ENCODE measurements at regions not wholly inside any gene's neighbourhood (a gene's known extent, or its start where the extent isn't known, plus 50 kb on each side); places are given as distances from the start of the nearest gene placed in this dataset.

DNA sequence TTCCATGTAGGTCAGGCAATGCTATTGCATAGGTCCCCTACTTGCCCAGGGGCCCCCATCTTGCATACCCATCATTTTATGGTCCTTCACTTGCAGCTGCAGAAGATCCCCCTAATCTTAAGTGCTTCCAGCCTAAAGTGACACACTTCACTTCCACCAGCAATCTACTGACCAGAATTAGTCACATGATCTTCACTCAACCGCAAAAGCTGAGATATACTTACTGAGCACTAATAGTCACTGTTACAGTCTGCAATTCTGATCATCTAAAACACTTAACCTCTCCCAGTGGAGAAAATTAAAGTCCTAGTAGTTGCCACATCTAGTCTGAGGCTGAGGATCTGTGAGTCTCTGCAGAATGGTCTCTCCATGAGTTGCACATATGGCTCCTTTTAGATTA, 82.1 kb downstream of the AREG start:
- TF ChIP-seq, protein P1, sequence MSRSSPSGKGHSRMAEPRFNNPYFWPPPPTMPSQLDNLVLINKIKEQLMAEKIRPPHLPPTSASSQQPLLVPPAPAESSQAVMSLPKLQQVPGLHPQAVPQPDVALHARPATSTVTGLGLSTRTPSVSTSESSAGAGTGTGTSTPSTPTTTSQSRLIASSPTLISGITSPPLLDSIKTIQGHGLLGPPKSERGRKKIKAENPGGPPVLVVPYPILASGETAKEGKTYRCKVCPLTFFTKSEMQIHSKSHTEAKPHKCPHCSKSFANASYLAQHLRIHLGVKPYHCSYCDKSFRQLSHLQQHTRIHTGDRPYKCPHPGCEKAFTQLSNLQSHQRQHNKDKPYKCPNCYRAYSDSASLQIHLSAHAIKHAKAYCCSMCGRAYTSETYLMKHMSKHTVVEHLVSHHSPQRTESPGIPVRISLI (tag by site-specific recombination; IDR thresholded peaks at IDR 0.05), result no peak
- TF ChIP-seq, protein P2, sequence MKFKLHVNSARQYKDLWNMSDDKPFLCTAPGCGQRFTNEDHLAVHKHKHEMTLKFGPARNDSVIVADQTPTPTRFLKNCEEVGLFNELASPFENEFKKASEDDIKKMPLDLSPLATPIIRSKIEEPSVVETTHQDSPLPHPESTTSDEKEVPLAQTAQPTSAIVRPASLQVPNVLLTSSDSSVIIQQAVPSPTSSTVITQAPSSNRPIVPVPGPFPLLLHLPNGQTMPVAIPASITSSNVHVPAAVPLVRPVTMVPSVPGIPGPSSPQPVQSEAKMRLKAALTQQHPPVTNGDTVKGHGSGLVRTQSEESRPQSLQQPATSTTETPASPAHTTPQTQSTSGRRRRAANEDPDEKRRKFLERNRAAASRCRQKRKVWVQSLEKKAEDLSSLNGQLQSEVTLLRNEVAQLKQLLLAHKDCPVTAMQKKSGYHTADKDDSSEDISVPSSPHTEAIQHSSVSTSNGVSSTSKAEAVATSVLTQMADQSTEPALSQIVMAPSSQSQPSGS (tag by site-specific recombination; IDR thresholded peaks at IDR 0.05; ENCODE audit: low read depth), result no peak
- no peak for TF ChIP-seq ZFP3 (tag by site-specific recombination; IDR thresholded peaks at IDR 0.05; ENCODE audit: low read depth)
- TF ChIP-seq, protein P3, sequence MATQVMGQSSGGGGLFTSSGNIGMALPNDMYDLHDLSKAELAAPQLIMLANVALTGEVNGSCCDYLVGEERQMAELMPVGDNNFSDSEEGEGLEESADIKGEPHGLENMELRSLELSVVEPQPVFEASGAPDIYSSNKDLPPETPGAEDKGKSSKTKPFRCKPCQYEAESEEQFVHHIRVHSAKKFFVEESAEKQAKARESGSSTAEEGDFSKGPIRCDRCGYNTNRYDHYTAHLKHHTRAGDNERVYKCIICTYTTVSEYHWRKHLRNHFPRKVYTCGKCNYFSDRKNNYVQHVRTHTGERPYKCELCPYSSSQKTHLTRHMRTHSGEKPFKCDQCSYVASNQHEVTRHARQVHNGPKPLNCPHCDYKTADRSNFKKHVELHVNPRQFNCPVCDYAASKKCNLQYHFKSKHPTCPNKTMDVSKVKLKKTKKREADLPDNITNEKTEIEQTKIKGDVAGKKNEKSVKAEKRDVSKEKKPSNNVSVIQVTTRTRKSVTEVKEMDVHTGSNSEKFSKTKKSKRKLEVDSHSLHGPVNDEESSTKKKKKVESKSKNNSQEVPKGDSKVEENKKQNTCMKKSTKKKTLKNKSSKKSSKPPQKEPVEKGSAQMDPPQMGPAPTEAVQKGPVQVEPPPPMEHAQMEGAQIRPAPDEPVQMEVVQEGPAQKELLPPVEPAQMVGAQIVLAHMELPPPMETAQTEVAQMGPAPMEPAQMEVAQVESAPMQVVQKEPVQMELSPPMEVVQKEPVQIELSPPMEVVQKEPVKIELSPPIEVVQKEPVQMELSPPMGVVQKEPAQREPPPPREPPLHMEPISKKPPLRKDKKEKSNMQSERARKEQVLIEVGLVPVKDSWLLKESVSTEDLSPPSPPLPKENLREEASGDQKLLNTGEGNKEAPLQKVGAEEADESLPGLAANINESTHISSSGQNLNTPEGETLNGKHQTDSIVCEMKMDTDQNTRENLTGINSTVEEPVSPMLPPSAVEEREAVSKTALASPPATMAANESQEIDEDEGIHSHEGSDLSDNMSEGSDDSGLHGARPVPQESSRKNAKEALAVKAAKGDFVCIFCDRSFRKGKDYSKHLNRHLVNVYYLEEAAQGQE (tag by site-specific recombination; IDR thresholded peaks at IDR 0.05), result no peak
- no peak for TF ChIP-seq YY1 (tag by site-specific recombination; IDR thresholded peaks at IDR 0.05)
- TF ChIP-seq, protein P4, sequence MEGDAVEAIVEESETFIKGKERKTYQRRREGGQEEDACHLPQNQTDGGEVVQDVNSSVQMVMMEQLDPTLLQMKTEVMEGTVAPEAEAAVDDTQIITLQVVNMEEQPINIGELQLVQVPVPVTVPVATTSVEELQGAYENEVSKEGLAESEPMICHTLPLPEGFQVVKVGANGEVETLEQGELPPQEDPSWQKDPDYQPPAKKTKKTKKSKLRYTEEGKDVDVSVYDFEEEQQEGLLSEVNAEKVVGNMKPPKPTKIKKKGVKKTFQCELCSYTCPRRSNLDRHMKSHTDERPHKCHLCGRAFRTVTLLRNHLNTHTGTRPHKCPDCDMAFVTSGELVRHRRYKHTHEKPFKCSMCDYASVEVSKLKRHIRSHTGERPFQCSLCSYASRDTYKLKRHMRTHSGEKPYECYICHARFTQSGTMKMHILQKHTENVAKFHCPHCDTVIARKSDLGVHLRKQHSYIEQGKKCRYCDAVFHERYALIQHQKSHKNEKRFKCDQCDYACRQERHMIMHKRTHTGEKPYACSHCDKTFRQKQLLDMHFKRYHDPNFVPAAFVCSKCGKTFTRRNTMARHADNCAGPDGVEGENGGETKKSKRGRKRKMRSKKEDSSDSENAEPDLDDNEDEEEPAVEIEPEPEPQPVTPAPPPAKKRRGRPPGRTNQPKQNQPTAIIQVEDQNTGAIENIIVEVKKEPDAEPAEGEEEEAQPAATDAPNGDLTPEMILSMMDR (tag by site-specific recombination; IDR thresholded peaks at IDR 0.05), result no peak
- TF ChIP-seq ZNF776 (tag by site-specific recombination; IDR thresholded peaks at IDR 0.05; ENCODE audit: borderline replicate concordance), result no peak
- no peak for TF ChIP-seq ZNF146 (tag by site-specific recombination; IDR thresholded peaks at IDR 0.05)
- TF ChIP-seq ZSCAN30 (tag by site-specific recombination; IDR thresholded peaks at IDR 0.05), result no peak
- TF ChIP-seq ZEB2 (tag by site-specific recombination; IDR thresholded peaks at IDR 0.05), result no peak
- no peak for TF ChIP-seq ZFP41 (tag by site-specific recombination; IDR thresholded peaks at IDR 0.05; ENCODE audit: borderline replicate concordance)
- TF ChIP-seq ZNF121 (tag by site-specific recombination; IDR thresholded peaks at IDR 0.05), result no peak
- TF ChIP-seq, protein P5, sequence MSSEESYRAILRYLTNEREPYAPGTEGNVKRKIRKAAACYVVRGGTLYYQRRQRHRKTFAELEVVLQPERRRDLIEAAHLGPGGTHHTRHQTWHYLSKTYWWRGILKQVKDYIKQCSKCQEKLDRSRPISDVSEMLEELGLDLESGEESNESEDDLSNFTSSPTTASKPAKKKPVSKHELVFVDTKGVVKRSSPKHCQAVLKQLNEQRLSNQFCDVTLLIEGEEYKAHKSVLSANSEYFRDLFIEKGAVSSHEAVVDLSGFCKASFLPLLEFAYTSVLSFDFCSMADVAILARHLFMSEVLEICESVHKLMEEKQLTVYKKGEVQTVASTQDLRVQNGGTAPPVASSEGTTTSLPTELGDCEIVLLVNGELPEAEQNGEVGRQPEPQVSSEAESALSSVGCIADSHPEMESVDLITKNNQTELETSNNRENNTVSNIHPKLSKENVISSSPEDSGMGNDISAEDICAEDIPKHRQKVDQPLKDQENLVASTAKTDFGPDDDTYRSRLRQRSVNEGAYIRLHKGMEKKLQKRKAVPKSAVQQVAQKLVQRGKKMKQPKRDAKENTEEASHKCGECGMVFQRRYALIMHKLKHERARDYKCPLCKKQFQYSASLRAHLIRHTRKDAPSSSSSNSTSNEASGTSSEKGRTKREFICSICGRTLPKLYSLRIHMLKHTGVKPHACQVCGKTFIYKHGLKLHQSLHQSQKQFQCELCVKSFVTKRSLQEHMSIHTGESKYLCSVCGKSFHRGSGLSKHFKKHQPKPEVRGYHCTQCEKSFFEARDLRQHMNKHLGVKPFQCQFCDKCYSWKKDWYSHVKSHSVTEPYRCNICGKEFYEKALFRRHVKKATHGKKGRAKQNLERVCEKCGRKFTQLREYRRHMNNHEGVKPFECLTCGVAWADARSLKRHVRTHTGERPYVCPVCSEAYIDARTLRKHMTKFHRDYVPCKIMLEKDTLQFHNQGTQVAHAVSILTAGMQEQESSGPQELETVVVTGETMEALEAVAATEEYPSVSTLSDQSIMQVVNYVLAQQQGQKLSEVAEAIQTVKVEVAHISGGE (tag by site-specific recombination; conservative IDR thresholded peaks at IDR 0.05; ENCODE audit: low read depth), result no peak
